Smooth muscle cell of the brain vasculature (primary cell): ENCODE measurements at regions not wholly inside any gene's neighbourhood (a gene's known extent, or its start where the extent isn't known, plus 50 kb on each side); places are given as distances from the start of the nearest gene placed in this dataset.
"Not testable (repeated sequence)": the region's sequence is repeated elsewhere in the genome, so short reads cannot be mapped to it uniquely, and the experiment has no call there.

Source experiments
- DNase-seq: peaks from one replicate; pipeline ENCODE4 v3.0.0-alpha.2; 2012; ENCODE audit warnings: low read depth, low spot score

GRCh38 chr9:588981-589380, 252.5 kb upstream of the DMRT1 start:
- no peak for DNase-seq

GRCh38 chr9:589723-590122, 251.8 kb upstream of the DMRT1 start:
- no peak for DNase-seq

DNA sequence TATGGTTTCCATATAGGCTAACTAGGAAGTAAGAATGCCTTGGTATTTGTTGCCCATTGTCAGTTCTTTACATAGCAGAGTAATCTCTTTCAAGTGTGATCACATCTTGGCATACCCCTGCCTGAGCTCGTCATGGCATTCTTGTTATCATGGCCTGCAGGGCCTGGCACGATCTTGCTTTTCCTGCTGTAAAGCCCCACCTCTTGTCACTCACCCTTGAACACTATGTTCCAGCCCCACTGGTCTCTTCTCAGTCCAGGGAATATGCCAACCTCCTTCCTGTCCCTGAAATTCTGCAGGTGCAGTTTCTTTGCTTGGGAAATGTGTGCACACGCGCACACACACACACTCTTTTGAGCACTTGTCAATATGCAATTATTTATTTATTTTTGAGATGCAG, 250.2 kb upstream of the DMRT1 start:
- DNase-seq: no peak

- no peak for DNase-seq
Measured at GRCh38 chr9:592225-592624, 249.3 kb upstream of the DMRT1 start.

- no peak for DNase-seq
Measured at GRCh38 chr9:592733-593132, 248.8 kb upstream of the DMRT1 start.

DNA sequence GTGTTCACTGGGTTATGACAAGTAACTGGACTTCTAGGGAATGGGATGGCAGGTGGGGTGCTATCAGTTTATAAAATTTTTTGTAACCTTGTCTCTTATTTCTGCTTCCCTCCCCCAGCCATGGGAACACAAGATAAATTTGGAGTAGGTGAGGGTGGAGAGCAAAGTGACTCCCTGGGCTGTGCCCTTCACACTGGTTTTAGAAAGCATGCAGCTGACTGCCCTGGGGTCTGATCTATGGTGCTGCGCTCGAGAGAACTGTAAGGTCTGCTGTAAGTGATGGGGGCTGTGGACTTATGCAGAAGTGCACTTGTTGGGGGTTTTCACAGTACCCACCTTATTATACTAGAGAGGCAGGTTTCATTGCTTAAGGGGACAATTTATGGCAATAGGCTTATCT, 247.7 kb upstream of the DMRT1 start:
- no peak for DNase-seq

DNA sequence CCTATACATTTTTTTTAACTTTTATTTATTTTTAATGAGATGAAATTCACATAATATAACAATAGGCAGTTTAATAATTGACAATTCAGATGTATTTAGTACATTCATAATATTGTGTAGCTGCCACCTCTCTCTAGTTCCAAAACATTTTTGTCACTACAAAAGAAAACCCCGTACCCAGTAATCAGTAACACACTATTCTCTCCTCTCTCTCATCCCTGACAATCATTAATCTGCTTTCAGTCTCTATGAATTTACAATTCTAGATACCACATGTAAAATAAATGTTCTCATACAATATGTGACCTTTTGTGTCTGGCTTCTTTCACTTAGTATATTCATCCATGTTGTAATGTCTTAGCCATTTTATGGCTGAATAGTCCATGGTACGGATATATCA, 244.8 kb upstream of the DMRT1 start:
- DNase-seq: no peak

DNA sequence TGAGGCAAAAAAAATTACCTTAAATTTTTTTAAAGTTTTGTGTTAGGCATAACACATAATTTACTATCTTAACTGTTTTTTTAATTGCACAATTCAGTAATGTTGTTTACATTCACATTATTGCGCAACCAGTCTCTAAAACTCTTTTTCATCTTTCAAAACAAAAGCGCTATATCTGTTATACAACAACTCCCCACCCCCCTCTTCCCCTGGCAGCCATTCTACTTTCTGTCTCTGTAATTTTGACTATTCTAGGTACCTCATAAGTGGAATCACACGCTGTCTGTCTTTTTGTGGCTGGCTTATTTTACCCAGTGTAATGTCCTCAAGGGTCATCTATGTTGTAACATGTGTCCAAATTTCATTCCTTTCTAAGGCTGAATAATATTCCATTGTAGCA, 241.5 kb upstream of the DMRT1 start:
- DNase-seq: no peak

GRCh38 chr9:602716-603115, 238.8 kb upstream of the DMRT1 start:
- no peak for DNase-seq

DNA sequence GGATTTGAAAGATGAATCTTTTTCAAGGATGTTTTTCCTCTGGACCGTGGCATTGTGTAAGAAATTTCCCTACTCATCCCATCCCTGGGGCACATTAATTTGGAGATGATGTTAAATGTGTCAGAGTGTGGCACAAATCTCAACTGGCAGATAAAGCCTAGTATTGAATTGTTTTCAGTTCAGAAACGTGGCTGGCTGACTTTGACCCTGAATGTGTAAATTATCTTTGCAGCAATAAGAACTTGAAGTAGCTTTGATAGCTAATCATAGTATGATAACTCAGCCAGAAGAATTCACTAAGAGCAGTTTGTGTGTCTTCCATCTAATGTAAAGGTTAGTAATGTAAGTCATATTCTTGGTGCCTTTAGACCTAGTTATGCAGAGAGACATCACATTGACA, 238.4 kb upstream of the DMRT1 start:
- DNase-seq: no peak

DNA sequence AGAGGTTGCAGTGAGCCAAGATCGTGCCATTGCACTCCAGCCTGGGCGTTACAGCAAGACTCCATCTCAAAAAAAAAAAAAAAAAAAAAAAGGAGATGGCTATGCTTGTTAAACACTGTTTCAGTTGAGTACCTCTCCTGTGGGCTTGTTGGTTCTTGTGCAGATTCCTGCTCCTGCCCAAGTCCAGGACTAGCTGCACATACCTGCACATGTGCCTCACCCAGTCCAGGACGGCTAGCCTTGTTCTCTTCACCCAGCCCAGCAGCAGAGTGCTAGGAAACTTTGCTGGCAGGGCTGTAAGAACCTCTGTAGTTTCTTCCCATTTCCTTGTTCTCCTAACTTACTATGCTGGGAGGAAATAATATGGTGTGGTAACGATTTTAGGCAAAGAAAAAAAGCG, 234.1 kb upstream of the DMRT1 start:
- no peak for DNase-seq

DNA sequence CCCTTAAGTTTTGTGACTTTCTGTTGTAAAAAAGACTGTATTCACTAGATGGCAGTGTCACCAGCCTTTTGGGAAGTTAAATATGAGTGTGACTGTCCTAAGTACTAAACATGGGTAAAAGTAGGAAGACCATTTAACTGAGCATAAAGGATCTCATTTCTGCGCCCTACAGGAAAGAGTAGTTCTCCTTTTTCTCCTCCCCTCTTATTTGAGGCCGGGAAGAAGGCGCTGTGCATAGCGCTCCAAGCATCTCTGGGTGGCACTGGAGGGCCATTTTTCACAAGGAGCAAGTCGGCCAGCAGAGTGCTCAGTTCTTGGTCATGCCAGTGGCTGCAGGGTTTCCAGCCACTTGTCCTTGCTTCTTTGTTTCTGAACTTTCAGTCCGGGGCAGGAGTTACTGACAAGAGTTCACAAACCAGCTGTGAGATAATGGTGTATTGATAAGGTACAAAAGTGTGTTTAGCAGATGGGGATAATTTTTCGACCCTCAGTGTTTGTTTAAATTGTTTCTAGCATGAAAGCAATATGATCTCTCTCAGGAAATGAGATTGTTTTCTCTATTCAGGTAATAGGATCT, 227.6 kb upstream of the DMRT1 start:
- DNase-seq: peak; percentile 77

DNA sequence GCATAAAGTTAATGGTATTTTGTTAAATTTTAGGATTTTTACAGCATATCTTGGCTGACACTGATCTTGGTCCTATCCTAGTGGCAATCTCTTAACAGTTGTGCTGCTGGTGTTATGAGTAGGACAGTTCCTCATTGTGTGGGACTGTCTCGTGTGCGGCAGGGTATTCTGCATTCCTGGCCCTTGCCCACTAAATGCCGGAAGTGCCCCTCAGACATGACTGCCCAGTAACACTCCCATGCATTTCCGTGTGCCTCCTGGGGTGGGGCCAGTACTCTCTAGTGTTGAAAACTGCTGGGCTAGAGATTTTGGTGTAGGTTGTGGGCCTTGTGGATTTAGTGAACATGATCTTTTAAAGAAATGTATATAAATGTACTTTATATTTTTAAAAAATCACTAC, 227.1 kb upstream of the DMRT1 start:
- DNase-seq: no peak

- no peak for DNase-seq
Measured at GRCh38 chr9:615756-616155, 225.7 kb upstream of the DMRT1 start.

- no peak for DNase-seq
Measured at GRCh38 chr9:616694-617093, 224.8 kb upstream of the DMRT1 start.

- DNase-seq: no peak
Measured at GRCh38 chr9:617445-618085, 223.9 kb upstream of the DMRT1 start.

- no peak for DNase-seq
Measured at GRCh38 chr9:618478-618877, 223.0 kb upstream of the DMRT1 start.

GRCh38 chr9:621201-621855, 220.2 kb upstream of the DMRT1 start:
- DNase-seq: no peak

- DNase-seq: no peak
Measured at GRCh38 chr9:624935-625500, 216.5 kb upstream of the DMRT1 start.

DNA sequence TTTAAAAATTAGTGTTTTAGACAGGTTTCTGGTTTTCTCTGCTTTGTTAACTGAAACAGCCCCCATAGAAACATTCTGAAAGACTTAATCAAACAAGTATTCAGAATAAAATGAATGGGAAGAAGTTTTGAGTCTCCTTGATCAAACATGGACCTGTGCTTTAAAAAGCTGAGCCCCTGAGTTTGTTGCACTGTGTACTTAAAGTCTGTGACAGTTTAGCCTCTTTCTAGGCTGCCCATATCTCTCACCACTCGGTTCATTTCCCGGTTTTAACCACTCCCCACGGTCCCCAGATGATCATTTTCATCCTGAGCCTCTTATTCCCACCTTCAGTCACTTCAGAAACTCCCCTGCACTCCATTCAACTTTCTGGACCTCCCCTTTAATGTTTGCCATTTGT, 215.9 kb upstream of the DMRT1 start:
- no peak for DNase-seq

DNA sequence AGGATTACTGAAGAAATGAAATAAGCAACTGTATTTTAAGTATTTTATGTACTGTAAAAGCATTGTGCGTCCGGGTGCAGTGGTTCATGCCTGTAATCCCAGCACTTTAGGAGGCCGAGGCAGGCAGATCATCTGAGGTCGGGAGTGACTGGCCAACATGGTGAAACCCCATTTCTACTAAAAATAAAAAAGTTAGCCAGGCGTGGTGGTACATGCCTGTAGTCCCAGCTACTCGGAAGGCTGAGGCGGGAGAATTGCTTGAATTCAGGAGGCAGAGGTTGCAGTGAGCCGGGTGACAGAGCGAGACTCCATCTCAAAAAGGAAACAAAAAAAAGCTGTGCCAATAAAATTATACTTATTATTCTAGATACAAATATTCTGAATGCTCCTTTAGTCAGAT, 215.4 kb upstream of the DMRT1 start:
- not testable (repeated sequence) for DNase-seq

DNA sequence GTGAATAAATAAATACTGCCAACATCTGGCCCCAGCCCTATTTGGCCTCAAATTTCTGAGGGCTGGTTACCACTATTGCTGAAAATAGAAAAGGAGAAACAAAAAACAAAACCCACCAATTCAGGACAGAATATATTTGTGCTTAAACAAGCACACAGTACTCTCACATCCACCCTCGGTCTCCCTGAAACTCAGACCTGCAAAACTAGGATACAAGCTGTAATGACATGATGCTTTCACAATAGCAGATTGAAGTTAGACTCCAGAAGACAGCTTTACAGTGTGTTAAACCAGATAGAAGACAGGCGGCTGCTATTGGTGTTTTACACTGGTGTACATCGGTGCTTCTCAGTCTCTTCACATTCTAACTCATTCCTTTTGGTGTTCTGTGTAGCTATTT, 214.9 kb upstream of the DMRT1 start:
- DNase-seq: no peak

DNA sequence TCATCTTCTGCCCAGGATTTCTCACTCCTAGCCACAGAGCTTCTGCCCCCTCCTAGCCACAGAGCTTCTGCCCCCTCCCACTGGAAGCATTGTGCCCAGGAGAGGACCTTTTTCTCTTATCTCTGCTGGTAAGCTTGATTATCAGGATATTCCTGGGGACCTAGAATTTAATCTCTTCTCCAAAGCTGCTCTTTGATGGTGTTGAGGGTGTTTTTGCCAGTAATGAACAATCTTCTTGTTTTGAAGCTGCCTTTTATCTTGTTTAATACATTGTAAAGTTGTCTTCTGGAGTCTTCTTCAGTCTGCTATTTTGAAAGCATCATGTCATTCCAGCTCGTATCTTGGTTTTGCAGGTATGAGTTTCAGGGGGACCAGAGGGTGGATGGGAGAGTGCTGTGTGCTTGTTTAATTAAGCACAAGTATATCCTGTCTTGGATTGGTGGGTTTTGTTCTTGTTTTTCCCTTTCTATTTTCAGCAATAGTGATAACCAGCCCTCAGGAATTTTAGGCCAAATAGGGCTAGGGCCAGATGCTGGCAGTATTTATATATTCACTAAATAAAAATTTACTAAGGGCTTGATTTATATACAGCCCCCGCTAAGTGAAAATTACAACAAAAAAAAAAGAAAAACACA, 214.0 kb upstream of the DMRT1 start:
- DNase-seq: no peak
